Tibial nerve (tissue), 4 donors: ENCODE measurements at regions not wholly inside any gene's neighbourhood (a gene's known extent, or its start where the extent isn't known, plus 50 kb on each side); places are given as distances from the start of the nearest gene placed in this dataset.

Experiments
- EP300 ChIP-seq, 2 donors: sonication (generic); formaldehyde crosslinking; IDR thresholded peaks; one replicate each; pipeline ENCODE4 v1.6.1; 2017; ENCODE audit warnings: antibody characterized with exemption in 2 of 2, mild to moderate bottlenecking in 1 of 2
- POLR2A ChIP-seq, 2 donors: fragments of 450-650 bp; IDR thresholded peaks; one replicate each; pipeline ENCODE4 v1.6.1; 2017; ENCODE audit warnings: antibody characterized with exemption in 2 of 2, mild to moderate bottlenecking in 2 of 2, moderate library complexity in 2 of 2
- TF ChIP-seq, protein P1 (sequence below), 5 experiments: fragments of 200-600 bp in 3 of 5; fragments of 450-650 bp in 2 of 5; sonication (generic) in 3 of 5; IDR thresholded peaks; one replicate each; pipeline ENCODE4 v1.5.1; 2016 to 2019; ENCODE audit warnings: antibody characterized with exemption in 5 of 5, mild to moderate bottlenecking in 3 of 5, moderate library complexity in 2 of 5

DNA sequence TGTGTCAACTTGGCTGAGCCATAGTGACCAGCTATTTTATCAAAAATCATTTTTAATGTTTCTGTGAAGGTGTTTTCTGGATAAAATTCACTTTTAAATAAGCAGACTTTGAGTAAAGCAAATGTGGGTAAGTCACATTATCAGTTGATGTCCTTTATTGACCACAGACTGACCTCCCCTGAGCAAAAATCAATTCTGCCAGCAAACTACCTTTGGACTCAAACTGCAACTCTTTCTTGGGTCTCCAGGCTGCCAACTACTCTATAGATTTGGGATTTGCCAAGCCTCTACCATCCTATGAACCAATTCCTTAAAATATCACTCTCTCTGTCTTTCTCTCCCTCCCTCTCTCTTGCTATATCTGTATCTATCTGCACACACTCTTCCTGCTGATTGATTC lies 1571.7 kb upstream of the NUDT12 start:
- TF ChIP-seq, protein P1, sequence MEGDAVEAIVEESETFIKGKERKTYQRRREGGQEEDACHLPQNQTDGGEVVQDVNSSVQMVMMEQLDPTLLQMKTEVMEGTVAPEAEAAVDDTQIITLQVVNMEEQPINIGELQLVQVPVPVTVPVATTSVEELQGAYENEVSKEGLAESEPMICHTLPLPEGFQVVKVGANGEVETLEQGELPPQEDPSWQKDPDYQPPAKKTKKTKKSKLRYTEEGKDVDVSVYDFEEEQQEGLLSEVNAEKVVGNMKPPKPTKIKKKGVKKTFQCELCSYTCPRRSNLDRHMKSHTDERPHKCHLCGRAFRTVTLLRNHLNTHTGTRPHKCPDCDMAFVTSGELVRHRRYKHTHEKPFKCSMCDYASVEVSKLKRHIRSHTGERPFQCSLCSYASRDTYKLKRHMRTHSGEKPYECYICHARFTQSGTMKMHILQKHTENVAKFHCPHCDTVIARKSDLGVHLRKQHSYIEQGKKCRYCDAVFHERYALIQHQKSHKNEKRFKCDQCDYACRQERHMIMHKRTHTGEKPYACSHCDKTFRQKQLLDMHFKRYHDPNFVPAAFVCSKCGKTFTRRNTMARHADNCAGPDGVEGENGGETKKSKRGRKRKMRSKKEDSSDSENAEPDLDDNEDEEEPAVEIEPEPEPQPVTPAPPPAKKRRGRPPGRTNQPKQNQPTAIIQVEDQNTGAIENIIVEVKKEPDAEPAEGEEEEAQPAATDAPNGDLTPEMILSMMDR (IDR thresholded peaks at IDR 0.05): no peak
- TF ChIP-seq POLR2A (IDR thresholded peaks at IDR 0.05) (no peak), EP300 (IDR thresholded peaks at IDR 0.05) (no peak)
